ENCODE measurements at regions not wholly inside any gene's neighbourhood (a gene's known extent, or its start where the extent isn't known, plus 50 kb on each side); places are given as distances from the start of the nearest gene placed in this dataset.

DNA sequence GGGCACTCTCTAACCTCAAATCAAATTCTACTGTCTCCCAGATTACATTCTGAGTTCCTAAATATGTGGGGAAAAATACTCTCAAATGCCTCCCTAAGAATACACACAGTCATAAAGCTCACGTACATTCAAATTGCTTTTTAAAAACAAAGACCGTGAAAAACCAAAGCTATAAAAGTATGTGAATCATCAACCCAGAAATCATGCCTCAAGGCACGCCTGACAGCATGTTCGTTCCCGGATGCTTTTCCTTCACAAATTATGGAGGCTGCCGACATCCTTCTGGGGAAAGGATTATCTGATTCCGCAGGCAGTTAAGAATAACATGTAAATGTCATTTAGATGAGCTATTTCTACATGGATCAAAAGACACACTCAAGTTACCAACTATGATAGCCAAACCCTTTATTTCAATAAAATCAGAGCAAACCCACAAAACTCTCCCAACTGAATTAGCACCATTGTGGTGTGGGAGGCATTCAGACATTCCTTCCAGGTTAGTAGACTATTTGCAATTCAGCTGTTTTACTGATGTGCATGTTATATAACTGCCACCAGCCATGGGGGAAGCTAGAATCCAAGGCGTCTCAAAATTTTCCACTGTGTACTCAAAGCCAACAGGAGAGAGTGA lies 398.2 kb upstream of the TRIB2 start:
- TF ChIP-seq ZNF274 (IDR thresholded peaks at IDR 0.05; ENCODE audit: low read depth, low read length) (no peak), SUZ12 (IDR thresholded peaks at IDR 0.05; ENCODE audit: extremely low read depth, insufficient read depth, insufficient read length) (no peak), YY1 (IDR thresholded peaks at IDR 0.05; ENCODE audit: insufficient read depth, insufficient read length) (no peak)
